ENCODE measurements at regions not wholly inside any gene's neighbourhood (a gene's known extent, or its start where the extent isn't known, plus 50 kb on each side); places are given as distances from the start of the nearest gene placed in this dataset.

DNA sequence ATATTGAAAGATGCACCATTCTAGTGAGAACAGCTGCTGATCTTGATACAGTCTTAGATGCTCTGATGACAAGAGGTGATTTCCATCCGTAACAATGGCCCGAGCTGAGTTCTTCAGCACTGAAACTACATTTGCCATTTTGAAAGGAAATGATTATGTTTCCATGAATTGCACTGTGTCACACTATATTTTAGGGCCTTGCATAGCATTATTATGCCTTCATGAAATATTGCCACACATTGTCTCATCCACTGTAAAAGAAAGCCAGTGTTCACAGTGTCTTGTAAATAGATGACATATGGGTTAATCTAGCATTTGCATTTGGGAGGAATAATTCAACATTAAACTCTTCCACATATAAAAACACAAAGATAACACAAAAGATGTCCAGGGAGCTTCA is 438.3 kb upstream of the PSMD7 start:
- BruUV-seq (replicated peaks): no TSS peak
- CTCF ChIA-PET: interaction anchor here (0.6 kb wide), 1 partner anchor 21 kb away, joined by 3 read pairs; no protein-coding TSS in a partner anchor
- intact Hi-C loops (cut with micrococcal nuclease): no loop called here

More for the DNA sequence above, 438.3 kb upstream of the PSMD7 start:
- no peak for TF ChIP-seq EGR1 (IDR thresholded peaks at IDR 0.05; ENCODE audit: low read depth)
- TF ChIP-seq ZNF274 (IDR thresholded peaks at IDR 0.05; ENCODE audit: low read depth, low read length): no peak
- TF ChIP-seq, protein P1, sequence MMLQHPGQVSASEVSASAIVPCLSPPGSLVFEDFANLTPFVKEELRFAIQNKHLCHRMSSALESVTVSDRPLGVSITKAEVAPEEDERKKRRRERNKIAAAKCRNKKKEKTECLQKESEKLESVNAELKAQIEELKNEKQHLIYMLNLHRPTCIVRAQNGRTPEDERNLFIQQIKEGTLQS (IDR thresholded peaks at IDR 0.05): no peak
- TF ChIP-seq POLR2AphosphoS5 (IDR thresholded peaks at IDR 0.05; ENCODE audit: low read depth, low read length): no peak
- no peak for TF ChIP-seq JUND (IDR thresholded peaks at IDR 0.05)
- TF ChIP-seq ELF1 (IDR thresholded peaks at IDR 0.05; ENCODE audit: borderline replicate concordance, low read depth): no peak
- no peak for TF ChIP-seq ZFX (IDR thresholded peaks at IDR 0.05)
- TF ChIP-seq, protein P2, sequence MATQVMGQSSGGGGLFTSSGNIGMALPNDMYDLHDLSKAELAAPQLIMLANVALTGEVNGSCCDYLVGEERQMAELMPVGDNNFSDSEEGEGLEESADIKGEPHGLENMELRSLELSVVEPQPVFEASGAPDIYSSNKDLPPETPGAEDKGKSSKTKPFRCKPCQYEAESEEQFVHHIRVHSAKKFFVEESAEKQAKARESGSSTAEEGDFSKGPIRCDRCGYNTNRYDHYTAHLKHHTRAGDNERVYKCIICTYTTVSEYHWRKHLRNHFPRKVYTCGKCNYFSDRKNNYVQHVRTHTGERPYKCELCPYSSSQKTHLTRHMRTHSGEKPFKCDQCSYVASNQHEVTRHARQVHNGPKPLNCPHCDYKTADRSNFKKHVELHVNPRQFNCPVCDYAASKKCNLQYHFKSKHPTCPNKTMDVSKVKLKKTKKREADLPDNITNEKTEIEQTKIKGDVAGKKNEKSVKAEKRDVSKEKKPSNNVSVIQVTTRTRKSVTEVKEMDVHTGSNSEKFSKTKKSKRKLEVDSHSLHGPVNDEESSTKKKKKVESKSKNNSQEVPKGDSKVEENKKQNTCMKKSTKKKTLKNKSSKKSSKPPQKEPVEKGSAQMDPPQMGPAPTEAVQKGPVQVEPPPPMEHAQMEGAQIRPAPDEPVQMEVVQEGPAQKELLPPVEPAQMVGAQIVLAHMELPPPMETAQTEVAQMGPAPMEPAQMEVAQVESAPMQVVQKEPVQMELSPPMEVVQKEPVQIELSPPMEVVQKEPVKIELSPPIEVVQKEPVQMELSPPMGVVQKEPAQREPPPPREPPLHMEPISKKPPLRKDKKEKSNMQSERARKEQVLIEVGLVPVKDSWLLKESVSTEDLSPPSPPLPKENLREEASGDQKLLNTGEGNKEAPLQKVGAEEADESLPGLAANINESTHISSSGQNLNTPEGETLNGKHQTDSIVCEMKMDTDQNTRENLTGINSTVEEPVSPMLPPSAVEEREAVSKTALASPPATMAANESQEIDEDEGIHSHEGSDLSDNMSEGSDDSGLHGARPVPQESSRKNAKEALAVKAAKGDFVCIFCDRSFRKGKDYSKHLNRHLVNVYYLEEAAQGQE (IDR thresholded peaks at IDR 0.05; ENCODE audit: low read depth): no peak
- no peak for TF ChIP-seq SIN3A (IDR thresholded peaks at IDR 0.05; ENCODE audit: low read depth)
- TF ChIP-seq CTCF (IDR thresholded peaks at IDR 0.05 in 2 of 3, conservative IDR thresholded peaks at IDR 0.05 in 1 of 3; ENCODE audit: borderline replicate concordance in 1 of 3, insufficient read depth in 1 of 3, low read depth in 2 of 3, low read length in 2 of 3): no peak
- no peak for TF ChIP-seq ZBTB33 (IDR thresholded peaks at IDR 0.05; ENCODE audit: extremely low read depth, insufficient replicate concordance, low read length)
- TF ChIP-seq SP1 (IDR thresholded peaks at IDR 0.05; ENCODE audit: low read depth): no peak
- no peak for TF ChIP-seq CEBPB (IDR thresholded peaks at IDR 0.05; ENCODE audit: low read depth)
- TF ChIP-seq POLR2A (IDR thresholded peaks at IDR 0.05; ENCODE audit: borderline replicate concordance, extremely low read depth, insufficient read depth, insufficient read length): no peak
- TF ChIP-seq YY1 (IDR thresholded peaks at IDR 0.05; ENCODE audit: extremely low read depth, insufficient replicate concordance, low read depth, low read length): no peak
- TF ChIP-seq SRF (IDR thresholded peaks at IDR 0.05; ENCODE audit: low read depth): no peak
- no peak for TF ChIP-seq EZH2 (IDR thresholded peaks at IDR 0.05)
- TF ChIP-seq CBX3 (IDR thresholded peaks at IDR 0.05; ENCODE audit: low read depth): no peak
- TF ChIP-seq RAD21 (IDR thresholded peaks at IDR 0.05; ENCODE audit: low read depth): no peak
- TF ChIP-seq TCF7L2 (IDR thresholded peaks at IDR 0.05; ENCODE audit: borderline replicate concordance, extremely low read depth, insufficient read depth, insufficient read length): no peak
- no peaks in the 10 kb centered on the region for H3K36me3 ChIP-seq (ENCODE audit: control insufficient read depth in 1 of 2, insufficient read depth in 2 of 2, low read length in 2 of 2)
- no peak overlapping the region for H3K27ac ChIP-seq (ENCODE audit: low read depth, low read length)
- H3K9ac ChIP-seq (ENCODE audit: low read length): no peak overlapping the region
- no peaks in the 10 kb centered on the region for H3K79me2 ChIP-seq (ENCODE audit: insufficient read depth, low read length)
- no peak for ATAC-seq
- no peak overlapping the region for H3K4me2 ChIP-seq (ENCODE audit: low read length)
- H3K4me3 ChIP-seq (replicated peaks in 1 of 2; ENCODE audit: low read depth in 1 of 2, low read length in 2 of 2): no peak overlapping the region
- H3K27me3 ChIP-seq (ENCODE audit: insufficient read depth, low read length): peaks cover 28% of the 10 kb centered on the region
- no peaks in the 10 kb centered on the region for H4K20me1 ChIP-seq (ENCODE audit: insufficient read depth)
- H3K9me3 ChIP-seq (ENCODE audit: control insufficient read depth in 1 of 2, insufficient read depth in 1 of 2, low read depth in 1 of 2, low read length in 2 of 2): no peaks in the 10 kb centered on the region
- no peaks in the 10 kb centered on the region for H3K4me1 ChIP-seq (ENCODE audit: control insufficient read depth in 1 of 2, insufficient read depth in 2 of 2, low read length in 2 of 2)
- POLR2A ChIA-PET: no interaction called here
- no peak for DNase-seq (ENCODE audit: low read depth, low spot score)
- H2AFZ ChIP-seq (ENCODE audit: low read depth, low read length, poor library complexity, severe bottlenecking): no peak overlapping the region
- RAD21 ChIA-PET (ENCODE audit: low non-redundant PET in 1 of 2, low total read pairs in 2 of 2, uncharacterized antibody in 2 of 2, unreplicated experiment in 2 of 2): no interaction called here
- H3K9me2 ChIP-seq (ENCODE audit: insufficient read depth): no peaks in the 10 kb centered on the region
